Progenitor cell of endocrine pancreas (in vitro differentiated cells): ENCODE measurements at regions not wholly inside any gene's neighbourhood (a gene's known extent, or its start where the extent isn't known, plus 50 kb on each side); places are given as distances from the start of the nearest gene placed in this dataset.

Source experiments
- DNase-seq: peaks from one replicate; pipeline ENCODE4 v3.0.0; 2021; ENCODE audit warnings: low spot score; ENCODE audit not compliant: unreplicated experiment
- H3K27ac Mint-ChIP-seq: 2 replicates; pipeline ENCODE4 v1.8.0; 2021; ENCODE audit warnings: mild to moderate bottlenecking, moderate library complexity, mixed read lengths
- H3K27me3 Mint-ChIP-seq: 2 replicates; pipeline ENCODE4 v1.8.0; 2021; ENCODE audit warnings: mixed read lengths
- H3K36me3 Mint-ChIP-seq: 2 replicates; pipeline ENCODE4 v1.8.0; 2022; ENCODE audit warnings: mixed read lengths; ENCODE audit not compliant: insufficient read depth
- H3K4me1 Mint-ChIP-seq: 2 replicates; pipeline ENCODE4 v1.8.0; 2021; ENCODE audit warnings: low read depth, mixed read lengths
- H3K4me3 Mint-ChIP-seq: 2 replicates; pipeline ENCODE4 v1.8.0; 2021; ENCODE audit warnings: low read depth, mild to moderate bottlenecking, moderate library complexity, mixed read lengths
- H3K9me3 Mint-ChIP-seq: 2 replicates; pipeline ENCODE4 v1.8.0; 2021; ENCODE audit warnings: low read depth, mixed read lengths
- TF ChIP-seq, protein P1 (sequence below): fragments of 200-600 bp; sonication (generic); IDR thresholded peaks from one replicate; pipeline ENCODE4 v1.5.0; 2021; ENCODE audit warnings: antibody characterized with exemption, mild to moderate bottlenecking; ENCODE audit not compliant: unreplicated experiment

DNA sequence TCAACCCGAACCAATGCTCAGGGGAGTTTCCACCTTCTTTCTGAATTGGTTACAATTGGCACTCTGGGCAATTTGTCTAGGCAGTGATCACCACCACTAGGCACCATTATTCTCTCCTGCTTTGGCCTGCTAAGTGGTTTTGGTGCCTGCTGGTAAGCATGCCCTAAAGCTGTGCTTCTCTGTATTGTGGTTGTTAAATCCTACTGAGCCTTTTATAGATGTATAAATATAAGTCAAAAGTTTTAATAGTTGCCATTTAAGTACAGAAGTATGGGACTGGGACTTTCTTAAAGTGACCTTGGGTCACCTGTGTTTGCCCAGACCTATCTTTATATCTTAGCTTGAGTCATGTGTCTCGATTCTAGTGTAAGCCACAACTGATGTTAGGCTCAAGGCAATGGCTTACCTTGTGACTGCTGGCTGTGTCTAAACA lies 475.9 kb downstream of the SLC16A7 start:
- H3K27me3 Mint-ChIP-seq: no peaks in the 10 kb centered on the region
- H3K4me3 Mint-ChIP-seq: no peak overlapping the region
- no peak for DNase-seq
- no peaks in the 10 kb centered on the region for H3K9me3 Mint-ChIP-seq
- no peak overlapping the region for H3K27ac Mint-ChIP-seq
- TF ChIP-seq, protein P1, sequence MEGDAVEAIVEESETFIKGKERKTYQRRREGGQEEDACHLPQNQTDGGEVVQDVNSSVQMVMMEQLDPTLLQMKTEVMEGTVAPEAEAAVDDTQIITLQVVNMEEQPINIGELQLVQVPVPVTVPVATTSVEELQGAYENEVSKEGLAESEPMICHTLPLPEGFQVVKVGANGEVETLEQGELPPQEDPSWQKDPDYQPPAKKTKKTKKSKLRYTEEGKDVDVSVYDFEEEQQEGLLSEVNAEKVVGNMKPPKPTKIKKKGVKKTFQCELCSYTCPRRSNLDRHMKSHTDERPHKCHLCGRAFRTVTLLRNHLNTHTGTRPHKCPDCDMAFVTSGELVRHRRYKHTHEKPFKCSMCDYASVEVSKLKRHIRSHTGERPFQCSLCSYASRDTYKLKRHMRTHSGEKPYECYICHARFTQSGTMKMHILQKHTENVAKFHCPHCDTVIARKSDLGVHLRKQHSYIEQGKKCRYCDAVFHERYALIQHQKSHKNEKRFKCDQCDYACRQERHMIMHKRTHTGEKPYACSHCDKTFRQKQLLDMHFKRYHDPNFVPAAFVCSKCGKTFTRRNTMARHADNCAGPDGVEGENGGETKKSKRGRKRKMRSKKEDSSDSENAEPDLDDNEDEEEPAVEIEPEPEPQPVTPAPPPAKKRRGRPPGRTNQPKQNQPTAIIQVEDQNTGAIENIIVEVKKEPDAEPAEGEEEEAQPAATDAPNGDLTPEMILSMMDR: no peak
- H3K36me3 Mint-ChIP-seq: no peaks in the 10 kb centered on the region
- H3K4me1 Mint-ChIP-seq: no peaks in the 10 kb centered on the region

DNA sequence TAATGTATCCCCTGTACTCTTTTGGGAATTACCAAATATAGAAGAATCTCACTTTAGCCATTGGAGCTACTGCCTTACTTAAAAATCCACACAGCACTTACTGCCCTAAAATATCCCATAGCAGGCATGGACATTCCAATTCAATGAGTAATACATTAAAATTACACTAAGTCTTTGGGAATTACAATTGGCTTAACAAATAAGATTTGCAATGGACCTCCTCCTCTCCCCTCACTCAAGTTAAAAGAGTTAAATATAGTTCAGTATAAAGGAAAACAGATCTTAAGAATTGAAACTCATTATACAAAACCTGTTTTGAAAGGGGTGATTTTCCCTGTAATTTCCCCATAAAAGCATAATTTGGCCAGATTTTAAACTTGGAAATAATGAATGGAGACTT lies 477.1 kb downstream of the SLC16A7 start:
- no peak overlapping the region for H3K27ac Mint-ChIP-seq
- no peaks in the 10 kb centered on the region for H3K27me3 Mint-ChIP-seq
- TF ChIP-seq, protein P1: no peak
- H3K4me1 Mint-ChIP-seq: no peaks in the 10 kb centered on the region
- H3K9me3 Mint-ChIP-seq: no peaks in the 10 kb centered on the region
- DNase-seq: no peak
- no peak overlapping the region for H3K4me3 Mint-ChIP-seq
- no peaks in the 10 kb centered on the region for H3K36me3 Mint-ChIP-seq

DNA sequence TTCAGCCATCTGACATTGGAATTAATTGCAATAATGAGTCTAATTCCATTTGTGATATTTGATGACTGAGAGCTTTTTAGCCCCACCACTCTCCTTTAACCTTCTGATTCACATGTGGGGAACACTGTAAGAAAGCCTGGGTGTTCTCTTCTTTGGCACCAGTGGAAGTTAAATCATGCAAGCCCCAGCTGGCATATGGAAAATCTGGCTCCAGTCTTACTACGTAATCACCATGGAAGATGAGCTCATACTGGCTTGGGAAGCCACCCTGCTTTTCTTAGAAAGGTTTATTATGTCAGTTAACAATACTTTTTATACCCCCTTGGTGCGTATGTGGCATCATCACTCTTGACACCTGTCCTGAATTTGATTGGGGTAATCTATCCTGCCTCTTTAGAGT lies 479.3 kb downstream of the SLC16A7 start:
- Mint-ChIP-seq H3K27ac (no peak overlapping the region), H3K9me3 (peaks cover 4% of the 10 kb centered on the region), H3K27me3 (no peaks in the 10 kb centered on the region), H3K4me1 (no peaks in the 10 kb centered on the region), H3K36me3 (no peaks in the 10 kb centered on the region), H3K4me3 (no peak overlapping the region)
- TF ChIP-seq, protein P1: no peak
- DNase-seq: no peak

DNA sequence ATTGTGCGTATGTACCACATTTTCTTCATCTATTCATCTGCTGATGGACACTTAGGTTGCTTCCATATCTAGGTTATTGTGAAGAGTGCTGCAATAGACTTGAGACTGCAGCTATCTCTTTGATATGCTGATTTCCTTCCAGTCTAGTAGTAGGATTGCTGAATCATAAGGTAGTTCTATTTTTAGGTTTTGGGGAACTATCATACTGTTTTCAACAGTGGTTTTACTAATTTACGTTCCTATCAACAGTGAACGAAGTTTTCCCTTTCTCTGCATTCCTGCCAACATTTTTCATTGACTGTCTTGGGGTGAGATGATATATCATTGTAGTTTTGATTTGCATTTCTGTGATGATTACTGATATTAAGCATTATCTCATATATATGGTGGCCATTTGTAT lies 482.2 kb downstream of the SLC16A7 start:
- TF ChIP-seq, protein P1: no peak
- no peak for DNase-seq
- no peak overlapping the region for H3K27ac Mint-ChIP-seq
- no peaks in the 10 kb centered on the region for H3K27me3 Mint-ChIP-seq
- H3K4me1 Mint-ChIP-seq: no peaks in the 10 kb centered on the region
- no peaks in the 10 kb centered on the region for H3K36me3 Mint-ChIP-seq
- H3K9me3 Mint-ChIP-seq: peaks cover 4% of the 10 kb centered on the region
- no peak overlapping the region for H3K4me3 Mint-ChIP-seq

DNA sequence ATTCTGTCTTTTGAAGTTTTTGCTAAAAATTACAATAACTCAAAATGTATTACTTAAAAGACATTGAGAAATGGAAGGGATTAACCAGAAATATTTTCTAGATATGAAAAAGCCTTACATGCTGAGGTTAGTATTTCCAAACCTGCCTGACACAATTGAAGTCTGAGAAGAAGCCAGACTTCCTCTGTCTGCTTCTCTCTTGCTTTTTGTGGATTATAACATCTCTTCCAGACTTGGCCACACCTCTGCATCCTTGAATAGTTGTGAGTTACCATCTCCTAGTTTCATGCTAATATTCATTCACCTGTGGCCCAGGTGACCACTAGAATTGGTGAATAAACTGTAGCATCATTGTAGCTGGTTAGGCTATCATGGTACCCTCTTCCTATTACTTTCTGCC lies 497.6 kb downstream of the SLC16A7 start:
- Mint-ChIP-seq H3K4me3 (no peak overlapping the region), H3K27ac (no peak overlapping the region), H3K9me3 (peaks cover 3% of the 10 kb centered on the region), H3K36me3 (no peaks in the 10 kb centered on the region), H3K27me3 (no peaks in the 10 kb centered on the region), H3K4me1 (no peaks in the 10 kb centered on the region)
- TF ChIP-seq, protein P1: no peak
- DNase-seq: no peak
